DND-41 (cell line): ENCODE measurements at regions not wholly inside any gene's neighbourhood (a gene's known extent, or its start where the extent isn't known, plus 50 kb on each side); places are given as distances from the start of the nearest gene placed in this dataset.
"Not testable (repeated sequence)": the region's sequence is repeated elsewhere in the genome, so short reads cannot be mapped to it uniquely, and the experiment has no call there.

ENCODE experiments used
- CTCF ChIP-seq: IDR thresholded peaks from 2 replicates; pipeline ENCODE4 v1.5.1; 2012; ENCODE audit warnings: borderline replicate concordance, low read length, moderate library complexity, mild to moderate bottlenecking; ENCODE audit not compliant: poor library complexity, severe bottlenecking; ENCODE audit errors: extremely low read depth
- EZH2 ChIP-seq: IDR thresholded peaks from 3 replicates; pipeline ENCODE4 v1.6.1; 2012; ENCODE audit warnings: borderline replicate concordance, low read depth, mild to moderate bottlenecking, moderate library complexity, low read length, inconsistent platforms; ENCODE audit not compliant: severe bottlenecking

- TF ChIP-seq CTCF, EZH2: not testable (repeated sequence)
These were observed 51.2 kb upstream of the TNK2 start for GRCh38 chr3:195959367-195960157.
